Endothelial cell of hepatic sinusoid (primary cell): ENCODE measurements at regions not wholly inside any gene's neighbourhood (a gene's known extent, or its start where the extent isn't known, plus 50 kb on each side); places are given as distances from the start of the nearest gene placed in this dataset.

Experiments used
- in situ Hi-C: cut with HindIII; loops from 2 replicates; pipeline ENCODE4 v1.10.0; 2017; ENCODE audit warnings: low sequenced_read_pairs

DNA sequence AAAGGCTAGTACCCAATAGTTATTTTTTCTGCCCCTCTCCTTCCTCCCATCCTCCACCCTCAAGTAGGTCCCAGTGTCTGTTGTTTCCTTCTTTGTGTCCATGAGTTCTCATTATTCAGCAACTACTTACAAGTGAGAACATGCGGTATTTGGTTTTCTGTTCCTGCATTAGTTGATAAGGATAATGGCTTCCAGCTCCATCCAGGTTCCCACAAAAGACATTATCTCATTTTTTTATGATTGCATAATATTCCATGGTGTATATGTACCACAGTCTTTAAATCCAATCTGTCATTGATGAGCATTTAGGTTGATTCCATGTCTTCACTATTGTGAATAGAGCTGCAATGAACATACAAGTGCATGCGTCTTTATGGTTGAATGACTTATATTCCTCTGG is 128.3 kb upstream of the ANKRD55 start:
- in situ Hi-C loops: no loop called here

DNA sequence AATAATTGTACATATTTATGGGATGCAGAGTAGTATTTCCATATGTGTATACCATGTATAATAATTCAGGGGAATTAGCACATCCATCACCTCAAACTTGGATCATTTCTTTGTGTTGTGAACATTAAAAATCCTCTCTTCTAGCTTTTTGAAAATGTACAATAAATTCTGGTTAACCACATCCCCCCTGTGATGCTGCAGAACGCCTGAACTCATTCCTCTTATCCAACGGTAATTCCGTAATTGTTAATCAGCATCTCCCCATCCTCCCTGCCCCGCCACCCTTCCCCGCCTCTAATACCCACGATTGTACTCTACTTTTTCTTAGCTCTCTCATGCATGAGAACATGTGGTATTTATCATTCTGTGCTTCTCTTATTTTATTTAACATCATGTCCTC is 127.7 kb upstream of the ANKRD55 start:
- in situ Hi-C loops: no loop called here

DNA sequence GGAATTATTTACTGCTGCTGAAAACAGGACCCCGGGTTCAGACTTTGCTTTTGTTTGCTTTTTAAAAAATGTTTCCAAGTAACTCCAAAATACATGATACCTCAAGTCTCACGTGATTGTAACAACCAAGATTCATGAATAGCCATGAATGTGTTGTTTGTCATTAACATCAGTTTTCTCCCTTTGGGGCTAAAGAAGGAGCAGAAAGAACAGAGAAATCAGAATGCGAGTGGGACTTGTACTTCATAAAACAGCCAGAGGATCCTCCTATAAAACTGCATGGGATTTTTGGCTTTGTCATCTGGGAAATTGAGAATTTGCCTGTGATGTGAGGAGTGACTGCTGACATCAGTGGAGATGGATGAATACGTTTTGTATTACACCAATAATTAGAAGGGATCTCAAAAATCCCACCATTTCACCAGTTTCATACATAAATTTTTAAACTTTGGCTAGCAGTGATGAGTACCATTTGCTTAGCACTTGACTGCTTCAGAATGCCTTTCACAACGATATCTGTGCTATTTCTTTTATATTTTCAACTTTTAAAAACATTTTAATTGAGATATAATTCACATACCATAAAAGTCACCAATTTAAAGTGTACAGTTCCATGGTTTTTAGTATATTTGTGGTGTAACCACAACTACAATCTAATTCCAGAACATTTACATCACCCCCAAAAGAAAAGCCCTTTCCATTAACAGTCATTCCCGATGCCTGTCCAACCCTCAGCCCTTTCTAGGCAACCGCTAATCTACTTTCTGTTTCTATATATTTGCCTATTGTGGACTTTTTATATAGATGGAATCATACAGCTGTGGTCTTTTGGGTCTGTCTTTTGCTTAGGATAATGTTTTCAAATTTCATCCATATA is 126.9 kb upstream of the ANKRD55 start:
- in situ Hi-C loops: no loop called here

DNA sequence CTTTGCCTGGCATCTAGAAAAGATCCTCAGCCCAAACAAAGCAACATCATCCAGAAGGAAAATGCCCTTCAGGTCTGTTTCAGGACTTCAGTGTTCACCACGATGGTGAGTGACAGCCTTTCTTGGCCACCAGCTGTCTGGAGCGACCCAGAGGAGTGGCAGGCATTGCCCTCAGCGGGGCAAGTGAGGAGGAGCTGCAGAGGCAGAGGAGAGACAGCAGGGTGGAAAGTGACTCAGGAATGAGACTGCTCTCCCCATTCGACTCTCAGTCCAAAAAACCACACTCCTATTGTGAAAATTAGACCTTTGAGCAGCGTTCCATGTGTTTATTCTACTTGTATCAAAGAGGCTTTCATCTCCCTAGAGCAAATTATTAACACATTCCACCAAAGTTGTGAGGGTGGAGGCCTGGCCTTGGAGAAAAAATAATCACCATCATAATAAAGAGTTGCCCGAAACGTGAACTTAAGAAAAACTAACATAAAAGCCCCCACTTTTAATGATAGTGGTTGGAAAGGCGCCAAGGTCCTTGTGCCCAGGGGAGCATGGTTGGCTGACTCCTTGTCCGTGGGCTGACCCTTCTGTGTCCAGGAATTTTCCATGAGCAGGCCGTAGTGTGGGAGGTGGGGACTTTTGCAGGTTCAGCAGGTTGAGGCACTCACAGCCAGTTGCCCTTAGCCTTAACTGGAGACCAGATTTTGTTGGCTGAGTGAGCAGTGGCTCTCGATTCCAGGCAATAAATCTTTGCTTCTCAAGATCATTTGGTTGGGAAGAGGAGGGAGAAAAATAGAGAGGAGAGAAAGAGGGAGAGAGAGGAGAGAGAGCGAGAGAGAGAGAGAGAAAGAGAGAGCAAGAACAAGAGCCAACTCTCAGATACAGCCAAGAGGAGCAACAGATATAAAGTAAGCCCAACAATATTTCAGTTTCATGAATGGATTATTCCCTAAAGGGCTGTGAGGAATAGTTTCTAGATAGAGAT is 125.9 kb upstream of the ANKRD55 start:
- in situ Hi-C loops: no loop called here

DNA sequence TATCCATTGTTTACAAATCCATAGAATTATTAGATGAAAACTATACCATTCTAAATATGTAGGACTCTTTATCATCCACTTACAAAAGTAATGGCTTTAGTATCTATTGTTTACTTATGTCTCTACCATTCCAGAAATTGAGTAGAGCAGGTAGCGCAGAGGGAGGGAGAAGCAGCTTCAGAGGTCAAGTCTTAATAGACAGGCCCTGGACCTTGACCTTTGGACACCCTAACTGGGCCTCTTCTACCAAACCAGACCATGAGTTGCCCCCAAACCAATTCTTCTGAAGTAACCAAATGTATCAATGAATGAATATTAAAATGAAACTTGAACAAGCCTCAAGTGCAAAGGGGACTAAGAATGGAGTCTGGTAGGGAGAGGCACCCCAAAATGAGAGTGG is 124.9 kb upstream of the ANKRD55 start:
- in situ Hi-C loops: no loop called here

DNA sequence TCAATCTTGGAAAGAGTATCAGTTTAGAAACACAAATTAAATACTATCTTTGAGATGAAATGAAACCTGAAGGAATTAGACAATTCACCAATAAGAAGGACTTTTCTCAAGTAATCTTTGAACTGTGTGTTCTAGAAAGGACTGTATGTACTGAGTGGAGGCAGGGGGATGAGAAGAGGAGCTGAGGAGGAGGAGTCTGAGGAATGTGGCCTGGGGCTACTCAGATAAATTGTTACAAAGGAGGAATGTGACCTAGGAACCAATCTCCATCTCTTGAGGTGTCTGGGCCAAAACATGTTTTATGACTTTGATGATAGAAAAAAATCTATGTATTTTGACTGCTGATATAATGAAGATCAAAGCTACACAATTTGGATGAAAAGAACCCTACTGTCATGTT is 124.3 kb upstream of the ANKRD55 start:
- in situ Hi-C loops: no loop called here

DNA sequence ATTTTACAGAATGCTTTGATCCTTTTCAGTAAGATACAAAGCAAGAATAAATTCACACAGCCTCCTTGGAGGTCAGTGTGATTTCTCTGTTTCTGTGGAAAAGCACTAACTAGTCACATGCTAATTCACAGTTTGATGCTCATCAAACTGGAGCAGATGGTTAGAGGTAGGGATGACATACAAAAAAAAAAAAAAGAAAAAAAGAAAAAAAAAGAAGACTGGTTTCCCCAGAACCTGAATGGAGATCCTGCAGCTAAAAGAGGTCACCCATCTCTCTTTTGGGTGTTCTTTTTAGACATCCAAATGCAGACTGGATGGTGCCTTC is 123.7 kb upstream of the ANKRD55 start:
- in situ Hi-C loops: no loop called here

DNA sequence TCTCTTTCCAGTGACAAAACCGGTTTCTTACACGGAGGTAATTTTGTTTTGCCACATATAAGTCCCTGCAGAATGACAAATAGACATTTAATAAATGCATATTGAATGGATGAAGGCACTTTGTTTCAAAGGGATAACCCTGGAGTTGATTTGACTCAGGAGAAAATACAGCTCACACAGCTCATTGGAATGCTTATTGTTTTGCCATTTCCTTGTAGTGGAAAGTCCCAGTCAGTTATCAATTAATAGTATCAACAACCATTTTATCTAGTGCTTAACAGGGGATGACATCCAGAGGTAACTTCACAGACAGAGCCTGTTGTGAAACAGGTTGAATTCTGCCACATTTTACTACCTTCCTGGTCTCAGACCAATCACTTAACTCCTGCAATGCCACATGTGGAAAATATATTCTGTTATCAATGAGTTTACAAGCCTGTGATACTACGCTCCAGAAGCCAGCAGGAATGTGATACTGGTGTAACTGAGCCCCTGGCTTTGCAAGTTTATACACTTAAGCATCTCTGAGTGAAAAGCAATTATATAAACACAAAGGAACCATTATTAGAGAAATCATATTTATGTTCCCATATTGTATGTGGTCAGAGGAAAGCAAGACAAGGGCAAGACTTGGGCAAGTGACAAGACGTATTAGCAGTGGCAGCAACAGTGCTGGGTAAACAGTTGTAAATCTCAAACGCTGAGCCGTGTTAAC is 123.1 kb upstream of the ANKRD55 start:
- in situ Hi-C loops: no loop called here

DNA sequence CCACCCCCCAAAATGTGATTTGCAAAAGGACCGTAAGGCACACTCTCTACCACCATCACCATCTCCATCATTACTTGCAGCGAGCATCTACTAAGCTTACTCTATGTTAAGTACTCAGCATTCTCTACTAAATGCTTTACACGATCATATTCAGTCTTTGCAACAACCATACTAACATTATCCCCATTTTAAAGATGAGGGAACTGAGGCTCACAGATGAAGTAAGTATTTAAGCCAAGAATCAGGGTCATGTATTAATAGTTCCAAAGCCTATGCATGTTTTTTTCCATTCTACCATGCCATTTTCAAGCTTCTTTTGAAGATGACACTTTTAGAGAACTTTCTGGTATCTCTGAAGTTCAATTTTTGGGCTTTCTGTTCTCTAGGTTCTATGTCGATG is 121.7 kb upstream of the ANKRD55 start:
- in situ Hi-C loops: no loop called here

DNA sequence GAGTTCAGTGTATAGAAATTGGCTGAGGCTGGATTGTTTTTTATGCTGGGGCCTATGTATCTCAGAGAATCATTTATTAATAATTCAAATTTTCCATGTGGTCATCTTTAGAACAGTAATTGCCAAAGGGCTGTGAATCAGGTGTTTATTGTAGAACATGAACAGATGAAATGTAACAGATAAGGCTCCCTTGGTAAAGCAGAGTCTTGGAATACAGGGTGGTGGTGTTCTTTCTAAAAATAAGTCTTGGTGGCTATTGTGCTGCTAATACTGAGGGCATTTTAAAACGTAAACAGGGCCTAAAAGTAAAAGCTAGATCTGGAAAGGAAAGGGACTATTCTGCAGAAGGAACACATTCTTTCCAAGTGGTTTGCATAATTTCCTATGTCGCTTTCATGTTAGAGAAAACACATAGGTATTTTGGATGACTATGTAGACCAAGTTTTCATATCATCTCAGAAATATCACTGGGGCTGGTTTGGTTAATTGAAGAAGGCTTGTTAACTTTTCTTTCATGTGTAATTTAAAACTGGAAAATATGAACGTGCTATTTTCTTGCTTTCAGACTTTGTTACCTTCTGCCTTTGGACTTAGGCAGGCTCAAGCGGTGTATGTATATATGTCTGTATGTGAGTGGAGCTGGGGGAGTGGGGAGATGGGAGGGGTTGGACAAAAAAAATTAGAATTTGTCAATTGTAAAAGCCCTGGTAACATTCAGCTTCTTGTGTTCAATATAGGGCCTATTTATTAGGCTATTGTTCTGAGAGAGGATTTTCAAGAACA is 119.9 kb upstream of the ANKRD55 start:
- in situ Hi-C loops: no loop called here

DNA sequence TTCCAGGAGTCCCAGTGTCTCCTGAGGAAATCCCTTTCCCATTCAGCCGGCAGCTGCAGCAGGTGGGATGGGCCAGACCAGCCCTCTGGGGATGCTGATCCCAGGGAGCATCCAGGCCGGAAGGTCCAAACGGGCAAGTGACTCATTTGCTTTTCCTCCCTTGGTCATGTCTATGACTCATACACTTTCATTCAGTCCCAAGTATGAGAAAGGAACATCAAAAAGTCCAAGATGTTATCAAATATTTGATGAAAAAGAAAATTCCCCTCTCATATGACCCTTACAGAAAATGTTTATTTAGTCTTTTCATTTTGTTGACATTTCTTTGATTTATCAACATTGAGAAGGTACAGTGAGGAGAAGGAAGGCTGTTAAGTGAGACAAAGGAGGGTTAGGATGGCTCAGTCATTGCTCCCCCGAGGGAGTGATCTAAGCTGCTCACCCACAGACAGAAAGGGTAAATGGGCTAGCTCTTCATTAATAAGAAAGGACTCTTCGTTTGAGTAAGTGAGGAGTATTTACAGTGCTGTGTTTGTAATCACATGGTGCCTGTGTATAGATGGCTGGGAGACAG is 117.6 kb upstream of the ANKRD55 start:
- in situ Hi-C loops: no loop called here

DNA sequence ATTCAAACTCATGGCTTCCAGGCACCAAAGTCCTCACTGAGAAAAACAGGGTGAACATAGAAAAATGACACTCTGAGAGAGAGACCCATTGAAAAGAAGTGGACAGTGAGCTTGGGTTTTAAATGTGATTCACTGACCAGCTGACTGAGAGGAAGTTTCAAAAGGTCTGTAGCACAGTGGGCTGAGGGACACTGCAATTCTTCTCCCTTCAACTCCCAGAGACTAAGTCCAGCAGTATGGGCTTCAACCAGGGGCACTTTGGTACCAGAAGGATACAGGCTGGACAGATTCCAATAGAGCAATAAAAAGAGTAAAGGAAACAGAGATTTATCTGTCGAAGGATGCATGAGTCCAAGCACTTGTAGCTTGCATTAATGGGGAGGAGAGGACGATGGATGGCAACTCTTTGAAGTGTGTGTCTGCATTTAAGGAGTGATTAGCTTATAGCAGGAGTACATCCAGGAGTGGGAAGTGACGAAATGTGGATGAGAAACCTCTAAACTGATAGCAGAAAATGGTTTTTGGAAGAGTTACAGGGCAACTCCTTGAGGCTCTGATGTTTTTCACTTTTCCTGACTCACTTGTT is 117.0 kb upstream of the ANKRD55 start:
- in situ Hi-C loops: no loop called here

DNA sequence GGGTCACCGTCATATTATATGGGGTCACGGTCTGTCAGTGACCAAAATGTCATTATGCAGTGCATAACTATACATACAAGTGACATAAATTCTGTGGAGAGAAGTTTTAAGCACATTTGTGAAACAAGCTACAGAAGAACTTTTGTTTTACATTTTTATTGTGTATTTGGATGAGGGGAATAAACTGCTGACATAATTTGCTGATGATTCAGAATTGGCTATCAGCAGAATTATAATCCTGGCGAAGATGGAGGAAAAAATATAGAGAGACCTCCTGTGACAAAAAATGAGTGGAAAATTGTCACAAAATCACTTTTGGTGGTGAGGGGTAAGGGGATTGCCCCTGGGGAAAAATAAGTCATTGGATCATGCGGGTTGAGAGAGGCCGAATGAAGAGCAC is 116.3 kb upstream of the ANKRD55 start:
- in situ Hi-C loops: loop anchor here (5.0 kb wide), 2 partner anchors 37 to 53 kb away; no protein-coding TSS in a partner anchor

DNA sequence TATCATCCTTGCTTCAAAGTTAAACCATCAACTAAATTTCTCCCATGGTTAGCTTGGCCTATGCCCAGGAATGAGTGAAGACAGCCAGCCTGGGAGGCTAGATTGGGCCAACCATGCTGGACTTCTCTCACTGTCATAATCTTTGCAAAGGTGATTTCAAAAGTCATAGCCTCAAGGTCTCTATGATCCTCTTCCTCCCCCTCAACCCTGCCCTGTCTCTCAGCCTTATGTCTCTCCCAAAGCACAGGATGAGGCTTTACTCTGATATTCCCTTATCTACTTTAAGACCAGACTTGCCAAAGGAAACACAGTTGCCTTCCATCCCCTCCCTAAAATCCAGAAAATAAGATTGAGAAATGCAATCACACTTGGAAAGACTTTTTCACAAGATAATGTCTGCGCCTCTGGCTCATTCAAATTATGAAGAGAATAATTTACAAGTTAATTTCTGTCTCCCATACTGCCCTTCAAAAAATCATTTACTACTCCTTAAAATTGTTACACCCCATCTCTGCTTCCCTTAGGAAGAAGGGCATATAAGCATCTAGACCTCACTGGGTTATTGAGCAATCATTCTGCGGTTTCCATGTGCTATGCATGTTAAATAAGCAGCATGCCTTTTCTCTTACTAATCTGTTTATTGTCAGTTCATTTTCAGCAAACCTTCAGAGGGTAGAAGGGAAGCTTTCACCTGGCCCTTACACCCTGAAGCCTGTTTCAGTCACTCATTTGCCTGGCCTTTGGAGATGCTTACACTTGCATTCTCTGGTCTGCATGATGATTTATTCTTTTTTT is 113.8 kb upstream of the ANKRD55 start:
- in situ Hi-C loops: loop anchor here (5.0 kb wide), 2 partner anchors 35 to 55 kb away; no protein-coding TSS in a partner anchor

DNA sequence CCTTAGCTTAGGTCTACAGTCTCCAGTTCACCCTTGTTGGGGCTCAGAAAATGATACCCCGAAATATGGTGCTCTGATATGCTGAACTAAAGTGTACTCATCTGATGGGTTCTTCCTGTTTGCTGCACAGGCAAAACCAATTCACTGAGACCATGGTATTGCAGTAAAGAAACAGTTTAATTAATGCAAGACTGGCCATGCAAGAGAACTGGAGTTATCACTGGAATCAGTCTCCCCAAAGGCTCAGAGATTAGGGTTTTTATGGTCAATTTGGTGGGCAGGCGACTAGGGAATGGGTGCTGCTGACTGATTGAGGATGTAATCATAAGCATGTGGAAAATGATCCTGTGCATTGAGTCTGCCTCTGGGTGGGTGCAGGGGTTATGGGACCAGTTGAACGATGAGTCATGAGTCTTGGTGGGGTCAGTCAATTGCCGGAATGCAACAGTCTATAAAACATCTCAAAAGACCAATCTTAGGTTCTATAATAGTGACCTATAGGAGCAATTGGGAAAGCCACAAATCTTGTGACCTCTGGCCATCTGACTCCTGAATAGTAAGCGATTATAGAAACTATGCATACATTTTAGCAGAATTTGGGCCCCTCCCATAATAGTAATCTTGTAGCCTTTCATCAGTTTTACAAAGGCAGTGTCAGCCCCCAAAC is 113.0 kb upstream of the ANKRD55 start:
- in situ Hi-C loops: loop anchor here (5.0 kb wide), 2 partner anchors 34 to 56 kb away; no protein-coding TSS in a partner anchor

DNA sequence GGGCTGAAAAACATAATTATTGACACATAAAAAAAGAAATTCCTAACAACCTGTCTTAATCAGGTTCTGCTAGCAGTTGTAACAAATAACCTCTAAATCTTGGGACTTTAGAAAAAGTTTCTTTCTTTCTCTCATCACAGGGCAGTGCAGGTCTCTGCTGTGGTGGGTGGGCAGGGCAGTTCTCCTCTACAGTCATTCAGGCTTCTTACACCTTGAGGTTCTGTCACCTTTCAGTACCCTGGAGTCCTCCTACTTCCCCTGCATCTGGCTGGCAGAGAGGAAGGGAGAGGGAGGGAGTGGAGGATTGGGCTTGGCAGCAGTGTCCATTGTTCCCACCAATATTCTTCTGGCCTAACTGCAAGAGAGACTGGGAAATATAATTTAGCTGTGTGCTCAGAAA is 112.2 kb upstream of the ANKRD55 start:
- in situ Hi-C loops: loop anchor here (5.0 kb wide), 2 partner anchors 33 to 57 kb away; no protein-coding TSS in a partner anchor

DNA sequence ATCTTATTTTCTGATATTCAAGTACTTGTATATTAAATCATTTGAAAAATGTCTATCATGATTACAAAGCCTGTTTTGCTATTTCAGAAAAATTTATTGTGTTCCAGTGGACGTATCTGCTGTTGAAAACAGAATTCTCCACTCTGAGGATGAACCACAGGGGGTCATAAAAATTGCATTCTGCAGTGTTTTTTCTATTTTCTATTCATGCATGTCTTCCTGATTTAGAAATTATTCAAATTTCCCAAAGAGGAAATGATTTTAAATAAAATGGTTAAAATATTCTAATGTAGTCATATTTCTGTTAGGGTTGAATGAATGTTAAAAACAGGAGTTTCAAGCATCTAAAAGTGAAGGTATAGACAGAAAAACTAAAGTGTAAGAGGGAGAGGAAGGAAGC is 111.5 kb upstream of the ANKRD55 start:
- in situ Hi-C loops: no loop called here

DNA sequence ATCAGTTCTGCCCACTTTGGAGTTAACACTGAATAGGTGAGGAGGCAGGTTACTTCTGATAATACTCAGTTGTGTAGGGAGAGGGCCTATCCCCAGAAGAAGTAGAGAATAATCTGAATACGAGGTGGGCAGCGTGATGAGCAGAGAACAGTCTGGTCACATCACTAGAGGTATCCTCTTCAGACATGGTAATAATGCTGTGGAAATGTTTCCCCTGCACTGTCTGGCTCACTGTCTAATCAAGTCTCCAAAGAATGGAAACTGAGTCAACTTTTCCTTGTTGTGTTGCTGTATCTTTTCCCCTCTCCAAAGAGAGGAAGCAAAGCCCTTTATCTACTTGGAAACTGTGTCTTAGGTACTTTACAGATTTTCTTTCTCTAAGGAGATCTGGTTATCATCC is 110.9 kb upstream of the ANKRD55 start:
- in situ Hi-C loops: no loop called here
